ENCODE measurements at regions not wholly inside any gene's neighbourhood (a gene's known extent, or its start where the extent isn't known, plus 50 kb on each side); places are given as distances from the start of the nearest gene placed in this dataset.

DNA sequence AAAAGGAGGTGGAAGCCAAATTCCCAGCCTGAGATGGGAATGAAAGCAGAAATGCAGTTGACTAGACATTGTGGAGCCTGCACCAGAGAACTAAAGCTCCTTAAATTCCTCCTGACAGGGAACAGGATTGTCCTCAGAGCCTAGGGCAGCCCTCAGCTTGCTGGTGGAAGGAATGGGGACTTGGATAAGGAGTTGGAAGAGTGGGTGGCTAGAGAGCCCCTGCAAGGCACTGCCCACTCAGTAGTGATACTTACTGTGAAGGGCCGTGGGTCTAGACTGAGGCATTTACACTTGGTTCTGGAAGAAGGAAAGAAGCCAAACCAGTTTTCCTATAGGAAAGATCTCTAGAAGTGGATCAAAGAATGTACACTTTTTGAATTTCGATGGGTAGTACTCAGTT lies 117.6 kb downstream of the PLCE1 start:
- no peak overlapping the region for H3K27ac ChIP-seq
- H3K36me3 ChIP-seq: no peaks in the 10 kb centered on the region
- 66 to 84% (median 77%) methylated on average over 2 of the region's 2 CpGs for WGBS, 5 donors
- DNase-seq: no peak
- TF ChIP-seq POLR2AphosphoS5 (IDR thresholded peaks at IDR 0.05) (no peak), POLR2A (IDR thresholded peaks at IDR 0.05) (no peak)
- TF ChIP-seq, protein P1, sequence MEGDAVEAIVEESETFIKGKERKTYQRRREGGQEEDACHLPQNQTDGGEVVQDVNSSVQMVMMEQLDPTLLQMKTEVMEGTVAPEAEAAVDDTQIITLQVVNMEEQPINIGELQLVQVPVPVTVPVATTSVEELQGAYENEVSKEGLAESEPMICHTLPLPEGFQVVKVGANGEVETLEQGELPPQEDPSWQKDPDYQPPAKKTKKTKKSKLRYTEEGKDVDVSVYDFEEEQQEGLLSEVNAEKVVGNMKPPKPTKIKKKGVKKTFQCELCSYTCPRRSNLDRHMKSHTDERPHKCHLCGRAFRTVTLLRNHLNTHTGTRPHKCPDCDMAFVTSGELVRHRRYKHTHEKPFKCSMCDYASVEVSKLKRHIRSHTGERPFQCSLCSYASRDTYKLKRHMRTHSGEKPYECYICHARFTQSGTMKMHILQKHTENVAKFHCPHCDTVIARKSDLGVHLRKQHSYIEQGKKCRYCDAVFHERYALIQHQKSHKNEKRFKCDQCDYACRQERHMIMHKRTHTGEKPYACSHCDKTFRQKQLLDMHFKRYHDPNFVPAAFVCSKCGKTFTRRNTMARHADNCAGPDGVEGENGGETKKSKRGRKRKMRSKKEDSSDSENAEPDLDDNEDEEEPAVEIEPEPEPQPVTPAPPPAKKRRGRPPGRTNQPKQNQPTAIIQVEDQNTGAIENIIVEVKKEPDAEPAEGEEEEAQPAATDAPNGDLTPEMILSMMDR (IDR thresholded peaks at IDR 0.05 in 8 of 11, conservative IDR thresholded peaks at IDR 0.05 in 3 of 11): no peak
- intact Hi-C loops (cut with DNase I; ENCODE audit: low total_unique reads): no loop called here
- H3K4me3 ChIP-seq: no peak overlapping the region
- no peaks in the 10 kb centered on the region for H3K4me1 ChIP-seq
- peaks cover 0 to 4% (median 0%) of the 10 kb centered on the region in 7 donors for H3K27me3 ChIP-seq (replicated peaks in 1 of 7)
- H3K9me3 ChIP-seq: no peaks in the 10 kb centered on the region

DNA sequence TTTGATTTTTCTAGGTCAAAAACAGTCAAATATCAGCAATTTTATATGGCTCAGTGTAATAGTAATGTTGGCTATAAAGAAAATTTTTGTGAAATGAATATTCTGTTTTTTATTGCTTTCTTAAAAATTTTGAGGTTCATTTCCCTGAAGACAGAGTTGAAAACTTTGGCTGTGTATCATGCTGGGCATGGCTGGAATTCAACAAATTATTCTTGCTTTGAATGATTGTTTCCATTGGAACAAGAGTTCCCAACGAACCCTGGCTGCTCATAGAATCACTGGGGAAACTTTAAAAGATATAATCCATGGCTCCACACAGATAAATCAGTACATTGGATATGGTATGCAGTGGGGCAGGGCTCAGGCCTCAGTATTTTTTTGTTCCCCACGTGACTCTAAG lies 118.6 kb downstream of the PLCE1 start:
- 60 to 73% (median 63%) methylated on average over 2 of the region's 2 CpGs for WGBS, 5 donors
- Histone ChIP-seq H3K27ac (no peak overlapping the region), H3K36me3 (no peaks in the 10 kb centered on the region), H3K9me3 (no peaks in the 10 kb centered on the region), H3K4me1 (no peaks in the 10 kb centered on the region), H3K4me3 (no peak overlapping the region), H3K27me3 (replicated peaks in 1 of 7) (peaks cover 0 to 4% (median 0%) of the 10 kb centered on the region in 7 donors)
- DNase-seq: no peak
- intact Hi-C loops (cut with DNase I; ENCODE audit: low total_unique reads): no loop called here
- TF ChIP-seq POLR2A (IDR thresholded peaks at IDR 0.05): no peak
- no peak for TF ChIP-seq POLR2AphosphoS5 (IDR thresholded peaks at IDR 0.05)
- TF ChIP-seq, protein P1 (IDR thresholded peaks at IDR 0.05 in 8 of 11, conservative IDR thresholded peaks at IDR 0.05 in 3 of 11): no peak

DNA sequence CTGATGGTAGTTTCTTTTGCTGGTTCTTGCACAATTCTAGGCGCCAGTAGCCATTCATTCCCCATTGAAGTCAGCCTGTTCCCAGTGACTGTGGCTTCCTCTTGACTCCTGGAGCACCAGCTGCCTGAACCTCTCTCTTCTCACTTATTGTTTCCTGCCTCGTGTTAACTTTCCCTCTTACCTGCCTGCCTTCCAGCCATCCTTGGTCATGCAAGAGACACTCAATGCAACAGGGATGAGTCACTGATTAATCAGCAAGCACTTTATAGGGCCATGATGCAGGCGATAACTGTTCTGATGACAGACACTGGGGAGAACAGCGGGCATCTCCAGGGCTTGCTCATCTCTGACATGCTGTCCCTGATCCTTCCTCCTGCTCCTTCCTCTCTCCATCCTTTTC lies 122.0 kb downstream of the PLCE1 start:
- H3K36me3 ChIP-seq: no peaks in the 10 kb centered on the region
- WGBS, 5 donors: 80 to 88% (median 84%) methylated on average over 4 of the region's 4 CpGs
- H3K27me3 ChIP-seq (replicated peaks in 1 of 7): peaks cover 0 to 4% (median 0%) of the 10 kb centered on the region in 7 donors
- H3K9me3 ChIP-seq: no peaks in the 10 kb centered on the region
- intact Hi-C loops (cut with DNase I; ENCODE audit: low total_unique reads): no loop called here
- H3K4me1 ChIP-seq: no peaks in the 10 kb centered on the region
- TF ChIP-seq POLR2A (IDR thresholded peaks at IDR 0.05) (no peak), POLR2AphosphoS5 (IDR thresholded peaks at IDR 0.05) (no peak)
- TF ChIP-seq, protein P1 (IDR thresholded peaks at IDR 0.05 in 8 of 11, conservative IDR thresholded peaks at IDR 0.05 in 3 of 11): no peak
- H3K4me3 ChIP-seq: no peak overlapping the region
- no peak overlapping the region for H3K27ac ChIP-seq
- no peak for DNase-seq

- no peak for DNase-seq
- TF ChIP-seq POLR2A (IDR thresholded peaks at IDR 0.05): no peak
- TF ChIP-seq, protein P1 (IDR thresholded peaks at IDR 0.05 in 8 of 11, conservative IDR thresholded peaks at IDR 0.05 in 3 of 11): no peak
- TF ChIP-seq POLR2AphosphoS5 (IDR thresholded peaks at IDR 0.05): no peak
- no peak overlapping the region for H3K4me3 ChIP-seq
- H3K27me3 ChIP-seq (replicated peaks in 1 of 7): peaks cover 0 to 4% (median 0%) of the 10 kb centered on the region in 7 donors
- H3K36me3 ChIP-seq: no peaks in the 10 kb centered on the region
- WGBS, 5 donors: 80 to 100% (median 88%) methylated on average over 1 of the region's 1 CpG
- no peak overlapping the region for H3K27ac ChIP-seq
- H3K4me1 ChIP-seq: no peaks in the 10 kb centered on the region
- H3K9me3 ChIP-seq: no peaks in the 10 kb centered on the region
- intact Hi-C loops (cut with DNase I; ENCODE audit: low total_unique reads): no loop called here
Observed at GRCh38 chr10:94116848-94117247, 123.1 kb downstream of the PLCE1 start.
